Mesothelial cell of epicardium (in vitro differentiated cells): ENCODE measurements at regions not wholly inside any gene's neighbourhood (a gene's known extent, or its start where the extent isn't known, plus 50 kb on each side); places are given as distances from the start of the nearest gene placed in this dataset.

ENCODE experiments used
- DNase-seq, 2 experiments: peaks; one replicate each; pipeline ENCODE4 v3.0.0; 2021; ENCODE audit warnings: low spot score in 2 of 2; ENCODE audit not compliant: unreplicated experiment in 2 of 2
- H3K27ac Mint-ChIP-seq: 2 replicates; pipeline ENCODE4 v1.8.0; 2021; ENCODE audit warnings: mixed read lengths
- H3K27me3 Mint-ChIP-seq: 2 replicates; pipeline ENCODE4 v1.8.0; 2021; ENCODE audit warnings: low read depth, mixed read lengths
- H3K36me3 Mint-ChIP-seq: 2 replicates; pipeline ENCODE4 v1.8.0; 2021; ENCODE audit warnings: mixed read lengths
- H3K4me1 Mint-ChIP-seq: 2 replicates; pipeline ENCODE4 v1.8.0; 2021; ENCODE audit warnings: mixed read lengths
- H3K4me3 Mint-ChIP-seq: 2 replicates; pipeline ENCODE4 v1.8.0; 2021; ENCODE audit warnings: mild to moderate bottlenecking, moderate library complexity, mixed read lengths
- H3K9me3 Mint-ChIP-seq: 2 replicates; pipeline ENCODE4 v1.8.0; 2021; ENCODE audit warnings: mixed read lengths
- TF ChIP-seq, protein P1 (sequence below): fragments of 200-600 bp; sonication (generic); IDR thresholded peaks from one replicate; pipeline ENCODE4 v1.5.0; 2021; ENCODE audit warnings: antibody characterized with exemption; ENCODE audit not compliant: unreplicated experiment

DNA sequence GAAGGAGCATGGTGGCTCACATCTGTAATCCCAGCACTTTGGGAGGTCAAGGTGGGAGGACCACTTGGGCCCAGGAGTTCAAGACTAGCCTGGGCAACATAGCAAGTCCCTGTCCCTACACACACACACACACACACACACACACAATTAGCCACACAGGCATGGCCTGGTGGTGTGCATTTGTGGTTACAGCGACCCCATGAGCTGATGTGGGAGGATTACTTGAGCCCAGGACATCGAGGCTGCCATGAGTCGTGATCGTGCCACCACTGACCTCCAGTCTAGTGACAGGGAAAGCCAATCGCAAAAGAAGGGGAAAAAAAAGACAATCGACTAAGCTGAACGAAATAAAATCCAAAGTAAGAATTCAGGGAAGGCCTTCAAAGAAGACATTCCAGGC is 67.9 kb downstream of the TBX3 start:
- no peak for DNase-seq
- peaks cover 1% of the 10 kb centered on the region for H3K36me3 Mint-ChIP-seq
- H3K4me1 Mint-ChIP-seq: peaks cover 10% of the 10 kb centered on the region
- TF ChIP-seq, protein P1, sequence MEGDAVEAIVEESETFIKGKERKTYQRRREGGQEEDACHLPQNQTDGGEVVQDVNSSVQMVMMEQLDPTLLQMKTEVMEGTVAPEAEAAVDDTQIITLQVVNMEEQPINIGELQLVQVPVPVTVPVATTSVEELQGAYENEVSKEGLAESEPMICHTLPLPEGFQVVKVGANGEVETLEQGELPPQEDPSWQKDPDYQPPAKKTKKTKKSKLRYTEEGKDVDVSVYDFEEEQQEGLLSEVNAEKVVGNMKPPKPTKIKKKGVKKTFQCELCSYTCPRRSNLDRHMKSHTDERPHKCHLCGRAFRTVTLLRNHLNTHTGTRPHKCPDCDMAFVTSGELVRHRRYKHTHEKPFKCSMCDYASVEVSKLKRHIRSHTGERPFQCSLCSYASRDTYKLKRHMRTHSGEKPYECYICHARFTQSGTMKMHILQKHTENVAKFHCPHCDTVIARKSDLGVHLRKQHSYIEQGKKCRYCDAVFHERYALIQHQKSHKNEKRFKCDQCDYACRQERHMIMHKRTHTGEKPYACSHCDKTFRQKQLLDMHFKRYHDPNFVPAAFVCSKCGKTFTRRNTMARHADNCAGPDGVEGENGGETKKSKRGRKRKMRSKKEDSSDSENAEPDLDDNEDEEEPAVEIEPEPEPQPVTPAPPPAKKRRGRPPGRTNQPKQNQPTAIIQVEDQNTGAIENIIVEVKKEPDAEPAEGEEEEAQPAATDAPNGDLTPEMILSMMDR: no peak
- no peak overlapping the region for H3K4me3 Mint-ChIP-seq
- H3K27ac Mint-ChIP-seq: no peak overlapping the region
- H3K9me3 Mint-ChIP-seq: peaks cover 13% of the 10 kb centered on the region
- no peaks in the 10 kb centered on the region for H3K27me3 Mint-ChIP-seq

DNA sequence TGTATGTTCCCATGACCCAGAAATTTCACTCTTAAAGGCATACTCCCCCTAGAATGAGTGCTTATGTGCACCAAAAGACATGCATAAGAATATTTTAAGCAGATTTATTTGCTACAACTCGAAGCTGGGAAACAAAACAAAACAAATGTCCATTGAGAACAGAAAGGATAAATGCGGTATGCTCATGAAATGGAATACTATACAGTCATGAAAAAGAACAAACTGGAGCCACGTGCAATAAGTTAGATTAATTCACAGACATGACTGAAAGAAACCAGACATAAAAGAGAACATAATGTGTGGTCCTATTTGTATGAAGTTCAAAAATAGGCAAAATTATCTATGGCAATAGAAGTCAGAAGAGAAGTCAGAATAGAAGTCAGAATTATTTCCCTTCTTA is 69.9 kb downstream of the TBX3 start:
- H3K36me3 Mint-ChIP-seq: peaks cover 1% of the 10 kb centered on the region
- TF ChIP-seq, protein P1: no peak
- DNase-seq: no peak
- peaks cover 10% of the 10 kb centered on the region for H3K4me1 Mint-ChIP-seq
- no peak overlapping the region for H3K27ac Mint-ChIP-seq
- no peak overlapping the region for H3K4me3 Mint-ChIP-seq
- peaks cover 13% of the 10 kb centered on the region for H3K9me3 Mint-ChIP-seq
- H3K27me3 Mint-ChIP-seq: no peaks in the 10 kb centered on the region

DNA sequence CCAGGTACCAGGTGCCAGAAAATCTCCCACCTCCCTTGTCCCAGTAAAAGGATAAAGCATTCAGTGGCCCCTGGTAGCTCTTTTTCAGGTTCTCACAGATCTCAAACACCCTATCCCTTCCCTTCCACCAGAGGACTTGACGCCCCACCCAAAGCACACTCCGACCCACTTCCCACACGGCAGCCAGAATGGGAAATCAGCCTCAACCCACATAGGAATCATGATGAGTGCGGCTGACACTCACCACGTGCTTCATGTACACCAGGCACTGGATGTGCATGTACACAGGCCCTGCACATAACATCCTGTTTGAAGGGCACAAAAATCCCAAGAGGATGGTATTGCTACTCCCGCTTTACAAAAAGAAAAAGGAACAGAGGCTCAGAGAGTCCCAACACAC is 71.9 kb downstream of the TBX3 start:
- Mint-ChIP-seq H3K27me3 (no peaks in the 10 kb centered on the region), H3K9me3 (peaks cover 6% of the 10 kb centered on the region), H3K36me3 (no peaks in the 10 kb centered on the region), H3K4me1 (peaks cover 10% of the 10 kb centered on the region), H3K27ac (peak overlapping the region; percentile 79), H3K4me3 (no peak overlapping the region)
- TF ChIP-seq, protein P1: no peak
- DNase-seq: no peak

DNA sequence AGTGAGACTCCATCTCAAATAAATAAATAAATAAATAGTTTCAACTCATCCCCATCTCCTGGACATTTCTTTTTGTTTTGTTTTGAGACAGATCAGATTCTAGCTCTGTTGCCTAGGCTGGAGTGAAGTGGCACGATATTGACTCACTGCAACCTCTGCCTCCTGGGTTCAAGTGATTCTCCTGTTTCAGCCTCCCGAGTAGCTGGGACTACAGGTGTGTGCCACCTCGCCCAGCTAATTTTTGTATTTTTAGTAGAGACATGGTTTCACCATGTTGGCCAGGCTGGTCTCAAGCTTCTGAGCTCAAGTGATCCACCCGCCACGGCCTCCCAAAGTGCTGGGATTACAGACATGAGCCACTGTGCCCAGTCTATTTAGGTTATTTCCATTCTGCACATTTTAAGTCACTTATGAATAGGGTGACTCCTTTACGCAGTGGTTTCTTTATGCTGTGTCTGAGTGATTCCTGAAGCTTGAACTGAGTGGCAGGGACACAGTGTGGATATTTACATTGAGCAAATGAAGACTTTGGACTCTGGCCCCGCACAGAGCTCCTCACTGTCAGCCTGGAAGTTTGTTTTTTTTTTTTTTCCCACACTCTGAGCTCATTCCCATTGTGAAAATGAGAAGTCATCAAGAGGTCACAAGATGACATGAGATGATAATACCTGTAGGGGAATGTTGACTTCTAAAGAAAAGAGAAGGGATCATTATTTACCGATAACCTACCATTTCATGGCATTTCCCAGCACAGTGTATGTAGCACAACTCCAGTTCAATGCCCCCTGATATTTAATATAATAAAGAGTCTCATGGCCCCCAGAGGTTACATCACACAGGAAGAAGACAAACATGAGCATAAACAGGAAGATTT is 72.6 kb downstream of the TBX3 start:
- Mint-ChIP-seq H3K4me1 (peaks cover 10% of the 10 kb centered on the region), H3K4me3 (no peak overlapping the region), H3K36me3 (no peaks in the 10 kb centered on the region), H3K27ac (peak overlapping the region; percentile 79), H3K27me3 (no peaks in the 10 kb centered on the region), H3K9me3 (peaks cover 6% of the 10 kb centered on the region)
- TF ChIP-seq, protein P1: no peak
- DNase-seq: no peak

DNA sequence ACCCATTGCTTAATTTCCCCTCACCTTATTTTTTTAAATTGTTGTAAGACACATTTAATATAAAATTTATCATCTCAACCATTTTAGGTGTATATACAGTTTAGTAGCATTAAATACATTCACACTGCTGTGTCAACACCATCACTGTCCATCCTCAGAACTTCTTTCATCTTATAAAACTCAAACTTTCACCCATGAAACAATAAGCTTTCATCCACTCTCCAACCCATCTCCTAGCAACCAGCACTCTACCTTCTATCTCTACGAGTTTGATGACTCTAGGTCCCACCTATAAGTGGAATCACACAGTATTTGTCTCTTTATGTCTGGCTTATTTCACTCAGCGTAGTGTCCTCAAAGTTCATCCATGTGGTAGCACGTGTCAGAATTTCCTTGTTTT is 75.5 kb downstream of the TBX3 start:
- TF ChIP-seq, protein P1: no peak
- DNase-seq: no peak
- Mint-ChIP-seq H3K9me3 (no peaks in the 10 kb centered on the region), H3K27me3 (no peaks in the 10 kb centered on the region), H3K27ac (no peak overlapping the region), H3K4me1 (peaks cover 12% of the 10 kb centered on the region), H3K36me3 (no peaks in the 10 kb centered on the region), H3K4me3 (no peak overlapping the region)
